B cell (primary cell): ENCODE measurements at regions not wholly inside any gene's neighbourhood (a gene's known extent, or its start where the extent isn't known, plus 50 kb on each side); places are given as distances from the start of the nearest gene placed in this dataset.

Experiments
- EZH2 ChIP-seq: IDR thresholded peaks from 2 replicates; pipeline ENCODE4 v1.6.1; 2012; ENCODE audit warnings: borderline replicate concordance, low read depth, mild to moderate bottlenecking, moderate library complexity, low read length; ENCODE audit not compliant: insufficient read depth, poor library complexity, severe bottlenecking
- TF ChIP-seq, protein P1 (sequence below): fragments of 200-600 bp; IDR thresholded peaks from one replicate; pipeline ENCODE4 v1.8.0; 2022; ENCODE audit warnings: antibody characterized with exemption, mild to moderate bottlenecking

GRCh38 chr4:33696041-33696440, 2548.3 kb downstream of the ARAP2 start:
- TF ChIP-seq, protein P1, sequence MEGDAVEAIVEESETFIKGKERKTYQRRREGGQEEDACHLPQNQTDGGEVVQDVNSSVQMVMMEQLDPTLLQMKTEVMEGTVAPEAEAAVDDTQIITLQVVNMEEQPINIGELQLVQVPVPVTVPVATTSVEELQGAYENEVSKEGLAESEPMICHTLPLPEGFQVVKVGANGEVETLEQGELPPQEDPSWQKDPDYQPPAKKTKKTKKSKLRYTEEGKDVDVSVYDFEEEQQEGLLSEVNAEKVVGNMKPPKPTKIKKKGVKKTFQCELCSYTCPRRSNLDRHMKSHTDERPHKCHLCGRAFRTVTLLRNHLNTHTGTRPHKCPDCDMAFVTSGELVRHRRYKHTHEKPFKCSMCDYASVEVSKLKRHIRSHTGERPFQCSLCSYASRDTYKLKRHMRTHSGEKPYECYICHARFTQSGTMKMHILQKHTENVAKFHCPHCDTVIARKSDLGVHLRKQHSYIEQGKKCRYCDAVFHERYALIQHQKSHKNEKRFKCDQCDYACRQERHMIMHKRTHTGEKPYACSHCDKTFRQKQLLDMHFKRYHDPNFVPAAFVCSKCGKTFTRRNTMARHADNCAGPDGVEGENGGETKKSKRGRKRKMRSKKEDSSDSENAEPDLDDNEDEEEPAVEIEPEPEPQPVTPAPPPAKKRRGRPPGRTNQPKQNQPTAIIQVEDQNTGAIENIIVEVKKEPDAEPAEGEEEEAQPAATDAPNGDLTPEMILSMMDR, result no peak
- no peak for TF ChIP-seq EZH2
